Progenitor cell of endocrine pancreas (in vitro differentiated cells): ENCODE measurements at regions not wholly inside any gene's neighbourhood (a gene's known extent, or its start where the extent isn't known, plus 50 kb on each side); places are given as distances from the start of the nearest gene placed in this dataset.

Experiments
- DNase-seq: peaks from one replicate; pipeline ENCODE4 v3.0.0; 2021; ENCODE audit warnings: low spot score; ENCODE audit not compliant: unreplicated experiment
- H3K27ac Mint-ChIP-seq: 2 replicates; pipeline ENCODE4 v1.8.0; 2021; ENCODE audit warnings: mild to moderate bottlenecking, moderate library complexity, mixed read lengths
- H3K27me3 Mint-ChIP-seq: 2 replicates; pipeline ENCODE4 v1.8.0; 2021; ENCODE audit warnings: mixed read lengths
- H3K36me3 Mint-ChIP-seq: 2 replicates; pipeline ENCODE4 v1.8.0; 2022; ENCODE audit warnings: mixed read lengths; ENCODE audit not compliant: insufficient read depth
- H3K4me1 Mint-ChIP-seq: 2 replicates; pipeline ENCODE4 v1.8.0; 2021; ENCODE audit warnings: low read depth, mixed read lengths
- H3K4me3 Mint-ChIP-seq: 2 replicates; pipeline ENCODE4 v1.8.0; 2021; ENCODE audit warnings: low read depth, mild to moderate bottlenecking, moderate library complexity, mixed read lengths
- H3K9me3 Mint-ChIP-seq: 2 replicates; pipeline ENCODE4 v1.8.0; 2021; ENCODE audit warnings: low read depth, mixed read lengths
- TF ChIP-seq, protein P1 (sequence below): fragments of 200-600 bp; sonication (generic); IDR thresholded peaks from one replicate; pipeline ENCODE4 v1.5.0; 2021; ENCODE audit warnings: antibody characterized with exemption, mild to moderate bottlenecking; ENCODE audit not compliant: unreplicated experiment

DNA sequence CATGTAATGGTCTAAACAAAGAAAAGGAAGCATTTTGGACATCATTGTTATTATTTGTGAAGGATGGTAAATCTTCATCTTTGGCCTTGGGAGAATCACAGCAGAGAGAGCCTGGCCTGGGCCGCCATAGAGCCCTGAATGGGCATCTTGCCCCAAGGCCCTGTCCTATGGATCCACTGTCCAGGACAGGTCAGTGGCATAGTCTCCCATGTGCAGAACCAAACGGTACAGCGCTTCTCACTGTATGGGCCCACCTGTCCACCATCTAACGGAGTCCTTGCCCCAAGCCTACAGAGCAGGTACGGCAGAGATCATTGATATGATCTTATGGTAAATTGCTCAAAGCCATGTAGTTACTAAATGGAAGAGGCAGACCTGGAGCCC is 185.7 kb downstream of the FOXD2 start:
- H3K4me3 Mint-ChIP-seq, result no peak overlapping the region
- H3K36me3 Mint-ChIP-seq, result no peaks in the 10 kb centered on the region
- TF ChIP-seq, protein P1, sequence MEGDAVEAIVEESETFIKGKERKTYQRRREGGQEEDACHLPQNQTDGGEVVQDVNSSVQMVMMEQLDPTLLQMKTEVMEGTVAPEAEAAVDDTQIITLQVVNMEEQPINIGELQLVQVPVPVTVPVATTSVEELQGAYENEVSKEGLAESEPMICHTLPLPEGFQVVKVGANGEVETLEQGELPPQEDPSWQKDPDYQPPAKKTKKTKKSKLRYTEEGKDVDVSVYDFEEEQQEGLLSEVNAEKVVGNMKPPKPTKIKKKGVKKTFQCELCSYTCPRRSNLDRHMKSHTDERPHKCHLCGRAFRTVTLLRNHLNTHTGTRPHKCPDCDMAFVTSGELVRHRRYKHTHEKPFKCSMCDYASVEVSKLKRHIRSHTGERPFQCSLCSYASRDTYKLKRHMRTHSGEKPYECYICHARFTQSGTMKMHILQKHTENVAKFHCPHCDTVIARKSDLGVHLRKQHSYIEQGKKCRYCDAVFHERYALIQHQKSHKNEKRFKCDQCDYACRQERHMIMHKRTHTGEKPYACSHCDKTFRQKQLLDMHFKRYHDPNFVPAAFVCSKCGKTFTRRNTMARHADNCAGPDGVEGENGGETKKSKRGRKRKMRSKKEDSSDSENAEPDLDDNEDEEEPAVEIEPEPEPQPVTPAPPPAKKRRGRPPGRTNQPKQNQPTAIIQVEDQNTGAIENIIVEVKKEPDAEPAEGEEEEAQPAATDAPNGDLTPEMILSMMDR, result no peak
- DNase-seq, result no peak
- no peak overlapping the region for H3K27ac Mint-ChIP-seq
- H3K27me3 Mint-ChIP-seq, result peaks cover 63% of the 10 kb centered on the region
- no peaks in the 10 kb centered on the region for H3K9me3 Mint-ChIP-seq
- peaks cover 12% of the 10 kb centered on the region for H3K4me1 Mint-ChIP-seq

DNA sequence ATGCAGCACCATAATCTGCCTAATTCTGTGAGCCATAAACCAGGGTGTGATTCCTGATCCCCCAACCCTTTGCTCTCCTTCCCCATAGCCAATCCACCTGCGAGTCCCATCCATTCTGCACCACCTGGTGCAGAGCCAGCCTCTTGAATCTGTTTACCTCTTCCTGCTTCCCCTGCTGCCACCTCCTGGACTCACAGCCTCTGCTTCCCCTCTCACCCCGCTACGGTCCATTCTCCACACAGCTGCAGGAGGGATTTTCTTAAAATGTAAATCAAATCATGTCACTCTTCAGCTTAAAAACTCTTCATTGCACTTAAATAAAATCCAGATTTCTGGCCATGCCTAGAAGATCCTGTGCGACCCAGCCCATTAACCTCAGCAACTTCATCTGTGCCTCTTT is 186.7 kb downstream of the FOXD2 start:
- Mint-ChIP-seq H3K4me3 (no peak overlapping the region), H3K9me3 (no peaks in the 10 kb centered on the region), H3K36me3 (no peaks in the 10 kb centered on the region), H3K27ac (no peak overlapping the region), H3K4me1 (peaks cover 12% of the 10 kb centered on the region), H3K27me3 (peaks cover 63% of the 10 kb centered on the region)
- TF ChIP-seq, protein P1, result peak; percentile 64
- DNase-seq, result peak; percentile 28

DNA sequence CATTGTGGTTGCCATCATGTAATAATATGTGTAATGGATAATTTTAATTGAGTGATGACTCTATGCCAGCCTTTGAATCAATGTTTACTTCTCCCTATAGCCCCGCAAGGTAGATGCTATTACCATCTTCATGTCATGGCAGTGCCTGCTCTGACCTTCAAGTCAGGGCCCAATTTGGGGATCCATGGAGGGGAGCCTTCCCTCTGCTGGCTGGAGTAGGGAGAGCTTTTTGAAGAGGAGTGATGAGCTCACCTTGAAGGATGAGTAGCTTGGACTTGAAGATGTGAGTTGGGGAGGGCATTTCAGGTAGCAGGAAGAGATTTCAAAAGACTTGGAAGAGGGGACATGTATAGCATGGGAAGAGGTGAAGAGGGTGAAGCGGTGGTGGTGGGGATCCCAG is 189.2 kb downstream of the FOXD2 start:
- peaks cover 70% of the 10 kb centered on the region for H3K27me3 Mint-ChIP-seq
- H3K9me3 Mint-ChIP-seq, result no peaks in the 10 kb centered on the region
- DNase-seq, result no peak
- no peak overlapping the region for H3K27ac Mint-ChIP-seq
- peaks cover 12% of the 10 kb centered on the region for H3K4me1 Mint-ChIP-seq
- TF ChIP-seq, protein P1, result peak; percentile 12
- H3K4me3 Mint-ChIP-seq, result no peak overlapping the region
- no peaks in the 10 kb centered on the region for H3K36me3 Mint-ChIP-seq

DNA sequence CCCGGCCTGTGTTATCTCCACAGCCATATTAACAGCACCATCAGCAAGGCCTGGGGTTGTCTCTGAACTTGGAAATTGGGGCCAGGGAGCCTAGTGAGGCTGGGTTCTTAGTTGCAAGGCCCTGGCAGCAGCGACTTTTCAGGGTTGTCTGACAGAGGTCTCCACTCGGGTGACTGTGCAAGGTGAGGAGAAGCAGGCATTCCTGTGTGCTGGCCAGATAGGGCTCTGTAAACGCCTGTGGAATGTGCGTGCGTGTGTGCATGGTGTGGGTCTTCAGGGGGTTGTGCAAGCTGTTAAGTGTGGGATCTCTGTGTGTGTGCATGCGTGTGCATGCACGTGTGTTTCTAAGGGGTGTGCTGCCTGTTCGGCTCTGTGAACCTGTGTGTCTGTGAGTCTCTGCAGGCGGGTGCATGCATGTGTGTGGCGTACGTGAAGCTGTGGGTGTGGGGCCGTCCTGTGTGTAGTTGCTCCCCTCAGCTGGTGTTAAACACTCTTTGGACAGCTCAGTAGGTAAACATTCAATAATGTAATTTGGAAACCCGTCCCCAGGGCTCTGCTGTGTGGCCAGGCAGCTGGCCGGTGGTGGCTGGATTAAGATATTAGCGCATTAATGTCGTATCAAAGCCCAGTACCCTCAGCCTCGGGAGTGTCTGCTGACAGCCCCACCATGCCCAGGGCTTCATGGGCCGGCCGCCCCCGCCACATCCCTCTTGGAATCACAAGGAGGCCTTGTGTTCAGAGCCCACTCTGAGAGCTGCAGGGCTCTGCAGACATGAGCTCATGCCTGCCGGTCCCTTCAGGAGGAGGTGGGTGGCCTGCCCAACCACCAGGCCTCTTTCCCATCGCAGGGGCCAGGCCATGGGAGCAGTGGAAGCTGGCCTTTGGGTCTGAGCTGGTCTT is 189.9 kb downstream of the FOXD2 start:
- Mint-ChIP-seq H3K9me3 (no peaks in the 10 kb centered on the region), H3K36me3 (no peaks in the 10 kb centered on the region), H3K4me3 (no peak overlapping the region), H3K27me3 (peaks cover 71% of the 10 kb centered on the region), H3K27ac (peak overlapping the region; percentile 37), H3K4me1 (peaks cover 12% of the 10 kb centered on the region)
- TF ChIP-seq, protein P1, result no peak
- no peak for DNase-seq

DNA sequence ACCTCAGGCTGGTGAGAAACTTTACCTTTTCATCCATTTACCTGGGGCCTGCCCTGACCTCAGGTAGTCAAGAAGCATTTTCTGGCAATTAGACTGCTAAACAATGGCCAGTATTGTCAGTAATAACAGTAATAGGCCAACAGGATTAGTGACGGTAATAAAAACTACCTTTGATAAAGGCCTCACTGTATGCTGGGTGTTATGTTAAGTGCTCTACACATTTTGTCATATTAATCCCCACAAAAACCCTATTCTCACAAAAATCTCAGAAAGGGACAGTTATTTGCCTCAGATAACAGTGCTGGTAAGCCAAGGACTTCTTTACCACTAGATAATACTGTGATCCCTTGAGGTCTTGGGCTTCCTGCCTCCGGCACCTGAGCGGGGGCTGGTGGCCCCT is 191.4 kb downstream of the FOXD2 start:
- H3K4me1 Mint-ChIP-seq, result peaks cover 12% of the 10 kb centered on the region
- H3K4me3 Mint-ChIP-seq, result no peak overlapping the region
- TF ChIP-seq, protein P1, result no peak
- no peak overlapping the region for H3K27ac Mint-ChIP-seq
- H3K9me3 Mint-ChIP-seq, result no peaks in the 10 kb centered on the region
- peaks cover 72% of the 10 kb centered on the region for H3K27me3 Mint-ChIP-seq
- DNase-seq, result no peak
- no peaks in the 10 kb centered on the region for H3K36me3 Mint-ChIP-seq
